ENCODE measurements at regions not wholly inside any gene's neighbourhood (a gene's known extent, or its start where the extent isn't known, plus 50 kb on each side); places are given as distances from the start of the nearest gene placed in this dataset.

DNA sequence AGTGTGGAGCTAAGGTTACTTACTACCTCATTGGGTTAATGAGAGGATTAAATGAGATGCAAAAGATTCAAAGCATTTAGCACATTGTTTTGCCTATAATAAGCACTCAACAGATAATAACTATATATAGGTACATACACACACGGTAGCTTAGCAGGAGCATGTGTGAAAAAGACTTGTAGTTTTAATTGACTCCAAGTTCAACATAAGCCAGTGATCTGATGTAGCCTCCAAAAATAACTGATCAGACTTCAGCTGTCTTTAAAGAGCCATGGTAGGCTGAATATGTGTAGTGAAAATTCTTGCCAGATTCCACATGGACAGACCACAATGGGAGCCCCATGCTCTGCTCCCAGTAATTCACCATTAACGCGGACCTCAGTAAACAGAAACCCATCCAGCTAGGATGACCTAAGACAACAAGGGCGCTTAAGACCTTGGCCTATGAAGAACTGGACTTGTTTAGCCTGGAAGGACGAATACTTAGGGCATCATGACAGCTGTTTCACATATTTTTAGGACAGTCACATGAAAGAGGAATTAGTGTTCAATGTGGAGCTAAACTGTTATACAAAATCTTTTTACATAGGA is 115.1 kb upstream of the ZNF366 start:
- Histone ChIP-seq H3K9me3 (ENCODE audit: control insufficient read depth, insufficient read depth, low read length) (no peaks in the 10 kb centered on the region), H3K36me3 (ENCODE audit: control insufficient read depth, low read length) (no peaks in the 10 kb centered on the region), H3K9me2 (replicated peaks; ENCODE audit: control insufficient read depth, low read length) (no peaks in the 10 kb centered on the region), H3K79me2 (ENCODE audit: control insufficient read depth, low read length) (no peaks in the 10 kb centered on the region), H3K27me3 (ENCODE audit: control insufficient read depth, low read length) (0 out of 2 replicates have a peak, but pooled peaks cover 2% of the 10 kb centered on the region), H3K4me3 (ENCODE audit: low read length) (no peak overlapping the region), H3F3A (ENCODE audit: control insufficient read depth, insufficient read depth) (no peaks in the 10 kb centered on the region), H3K4me1 (ENCODE audit: control insufficient read depth, low read length) (no peaks in the 10 kb centered on the region), H3K4me2 (ENCODE audit: low read length) (no peak overlapping the region), H3K27ac (ENCODE audit: low read depth, low read length) (no peak overlapping the region), H4K20me1 (ENCODE audit: control insufficient read depth, insufficient read depth, low read depth, low read length) (no peaks in the 10 kb centered on the region)
- TF ChIP-seq, protein P1, sequence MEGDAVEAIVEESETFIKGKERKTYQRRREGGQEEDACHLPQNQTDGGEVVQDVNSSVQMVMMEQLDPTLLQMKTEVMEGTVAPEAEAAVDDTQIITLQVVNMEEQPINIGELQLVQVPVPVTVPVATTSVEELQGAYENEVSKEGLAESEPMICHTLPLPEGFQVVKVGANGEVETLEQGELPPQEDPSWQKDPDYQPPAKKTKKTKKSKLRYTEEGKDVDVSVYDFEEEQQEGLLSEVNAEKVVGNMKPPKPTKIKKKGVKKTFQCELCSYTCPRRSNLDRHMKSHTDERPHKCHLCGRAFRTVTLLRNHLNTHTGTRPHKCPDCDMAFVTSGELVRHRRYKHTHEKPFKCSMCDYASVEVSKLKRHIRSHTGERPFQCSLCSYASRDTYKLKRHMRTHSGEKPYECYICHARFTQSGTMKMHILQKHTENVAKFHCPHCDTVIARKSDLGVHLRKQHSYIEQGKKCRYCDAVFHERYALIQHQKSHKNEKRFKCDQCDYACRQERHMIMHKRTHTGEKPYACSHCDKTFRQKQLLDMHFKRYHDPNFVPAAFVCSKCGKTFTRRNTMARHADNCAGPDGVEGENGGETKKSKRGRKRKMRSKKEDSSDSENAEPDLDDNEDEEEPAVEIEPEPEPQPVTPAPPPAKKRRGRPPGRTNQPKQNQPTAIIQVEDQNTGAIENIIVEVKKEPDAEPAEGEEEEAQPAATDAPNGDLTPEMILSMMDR (IDR thresholded peaks at IDR 0.05; ENCODE audit: low read depth, low read length, poor library complexity, severe bottlenecking): no peak
- TF ChIP-seq EZH2phosphoT487 (IDR thresholded peaks at IDR 0.05; ENCODE audit: borderline replicate concordance, low read length): no peak

DNA sequence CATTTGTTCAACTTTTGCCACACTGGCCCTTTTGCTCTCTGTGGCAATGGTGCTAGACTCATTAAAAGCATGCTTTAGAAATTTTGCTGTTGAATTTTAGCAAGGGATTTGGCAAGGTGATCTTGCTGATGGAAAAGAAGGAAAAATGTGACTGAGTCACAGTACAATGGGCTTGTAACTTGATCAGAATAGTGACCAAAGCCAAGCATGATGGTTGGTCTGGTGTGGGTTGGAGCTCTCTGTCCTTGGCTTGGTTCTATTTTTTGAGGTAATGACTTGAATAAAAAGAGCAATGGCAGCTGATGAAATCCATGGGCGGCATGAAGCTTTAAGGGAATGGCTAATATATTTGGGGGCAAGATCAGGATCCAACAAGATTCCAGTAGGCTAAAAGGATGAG is 114.4 kb upstream of the ZNF366 start:
- H3K9me3 ChIP-seq (ENCODE audit: control insufficient read depth, insufficient read depth, low read length): no peaks in the 10 kb centered on the region
- TF ChIP-seq, protein P1 (IDR thresholded peaks at IDR 0.05; ENCODE audit: low read depth, low read length, poor library complexity, severe bottlenecking): no peak
- TF ChIP-seq EZH2phosphoT487 (IDR thresholded peaks at IDR 0.05; ENCODE audit: borderline replicate concordance, low read length): no peak
- 0 out of 2 replicates have a peak, but pooled peaks cover 2% of the 10 kb centered on the region for H3K27me3 ChIP-seq (ENCODE audit: control insufficient read depth, low read length)
- no peaks in the 10 kb centered on the region for H3K36me3 ChIP-seq (ENCODE audit: control insufficient read depth, low read length)
- no peaks in the 10 kb centered on the region for H4K20me1 ChIP-seq (ENCODE audit: control insufficient read depth, insufficient read depth, low read depth, low read length)
- H3K4me3 ChIP-seq (ENCODE audit: low read length): no peak overlapping the region
- H3K27ac ChIP-seq (ENCODE audit: low read depth, low read length): no peak overlapping the region
- H3K4me1 ChIP-seq (ENCODE audit: control insufficient read depth, low read length): no peaks in the 10 kb centered on the region
- H3K4me2 ChIP-seq (ENCODE audit: low read length): no peak overlapping the region
- H3K9me2 ChIP-seq (replicated peaks; ENCODE audit: control insufficient read depth, low read length): no peaks in the 10 kb centered on the region
- no peaks in the 10 kb centered on the region for H3F3A ChIP-seq (ENCODE audit: control insufficient read depth, insufficient read depth)
- H3K79me2 ChIP-seq (ENCODE audit: control insufficient read depth, low read length): no peaks in the 10 kb centered on the region

DNA sequence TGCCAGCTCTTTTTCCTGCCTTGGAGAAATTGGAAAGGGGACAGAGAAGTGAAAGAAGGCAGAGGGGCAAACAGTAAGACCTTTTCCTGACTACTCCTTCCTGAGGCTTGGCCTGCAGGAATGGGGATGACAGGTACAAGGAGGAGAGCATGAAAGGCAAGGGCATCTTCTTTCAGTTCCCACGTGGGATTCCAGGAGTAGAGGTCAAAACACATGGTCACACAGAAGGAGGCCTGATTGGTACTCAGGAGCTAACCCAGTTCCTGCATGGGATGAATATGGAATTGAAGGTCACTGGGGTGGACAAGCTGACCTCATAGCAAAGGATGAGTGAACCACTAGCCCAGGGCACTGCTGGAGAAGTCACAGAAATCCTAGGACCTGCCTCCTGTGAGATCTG is 112.5 kb upstream of the ZNF366 start:
- H3K4me2 ChIP-seq (ENCODE audit: low read length): no peak overlapping the region
- no peaks in the 10 kb centered on the region for H4K20me1 ChIP-seq (ENCODE audit: control insufficient read depth, insufficient read depth, low read depth, low read length)
- H3F3A ChIP-seq (ENCODE audit: control insufficient read depth, insufficient read depth): no peaks in the 10 kb centered on the region
- H3K9me2 ChIP-seq (replicated peaks; ENCODE audit: control insufficient read depth, low read length): no peaks in the 10 kb centered on the region
- TF ChIP-seq, protein P1 (IDR thresholded peaks at IDR 0.05; ENCODE audit: low read depth, low read length, poor library complexity, severe bottlenecking): no peak
- H3K9me3 ChIP-seq (ENCODE audit: control insufficient read depth, insufficient read depth, low read length): no peaks in the 10 kb centered on the region
- H3K4me1 ChIP-seq (ENCODE audit: control insufficient read depth, low read length): no peaks in the 10 kb centered on the region
- no peaks in the 10 kb centered on the region for H3K36me3 ChIP-seq (ENCODE audit: control insufficient read depth, low read length)
- 0 out of 2 replicates have a peak, but pooled peaks cover 2% of the 10 kb centered on the region for H3K27me3 ChIP-seq (ENCODE audit: control insufficient read depth, low read length)
- no peaks in the 10 kb centered on the region for H3K79me2 ChIP-seq (ENCODE audit: control insufficient read depth, low read length)
- H3K27ac ChIP-seq (ENCODE audit: low read depth, low read length): no peak overlapping the region
- no peak overlapping the region for H3K4me3 ChIP-seq (ENCODE audit: low read length)
